HG03521 (cell line): ENCODE measurements at regions not wholly inside any gene's neighbourhood (a gene's known extent, or its start where the extent isn't known, plus 50 kb on each side); places are given as distances from the start of the nearest gene placed in this dataset.

ENCODE experiments used
- ATAC-seq: cut with Tn5 transposase; IDR thresholded peaks from one replicate; pipeline ENCODE4 v1.9.1; 2021; ENCODE audit warnings: mild to moderate bottlenecking, moderate library complexity; ENCODE audit not compliant: unreplicated experiment

DNA sequence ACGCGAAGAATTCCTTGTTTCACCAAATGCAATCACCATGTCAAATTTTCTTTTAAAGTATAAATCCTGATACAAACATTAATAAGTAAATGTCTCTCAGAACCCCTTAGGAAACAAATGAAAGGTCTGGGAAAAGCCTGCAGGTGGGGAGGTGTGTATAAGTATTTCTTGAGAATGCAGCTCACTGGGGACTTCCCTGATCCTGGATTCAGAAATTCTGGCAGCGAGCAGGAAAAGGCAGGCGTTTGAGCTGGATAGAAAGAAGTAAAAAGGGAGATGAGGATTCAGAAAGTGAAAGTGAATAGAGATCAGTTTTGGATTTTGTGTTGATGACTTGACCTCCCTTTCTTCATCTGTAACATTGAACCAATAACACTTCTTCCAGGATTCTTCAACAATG is 68.3 kb upstream of the CTSC start:
- ATAC-seq, result no peak

DNA sequence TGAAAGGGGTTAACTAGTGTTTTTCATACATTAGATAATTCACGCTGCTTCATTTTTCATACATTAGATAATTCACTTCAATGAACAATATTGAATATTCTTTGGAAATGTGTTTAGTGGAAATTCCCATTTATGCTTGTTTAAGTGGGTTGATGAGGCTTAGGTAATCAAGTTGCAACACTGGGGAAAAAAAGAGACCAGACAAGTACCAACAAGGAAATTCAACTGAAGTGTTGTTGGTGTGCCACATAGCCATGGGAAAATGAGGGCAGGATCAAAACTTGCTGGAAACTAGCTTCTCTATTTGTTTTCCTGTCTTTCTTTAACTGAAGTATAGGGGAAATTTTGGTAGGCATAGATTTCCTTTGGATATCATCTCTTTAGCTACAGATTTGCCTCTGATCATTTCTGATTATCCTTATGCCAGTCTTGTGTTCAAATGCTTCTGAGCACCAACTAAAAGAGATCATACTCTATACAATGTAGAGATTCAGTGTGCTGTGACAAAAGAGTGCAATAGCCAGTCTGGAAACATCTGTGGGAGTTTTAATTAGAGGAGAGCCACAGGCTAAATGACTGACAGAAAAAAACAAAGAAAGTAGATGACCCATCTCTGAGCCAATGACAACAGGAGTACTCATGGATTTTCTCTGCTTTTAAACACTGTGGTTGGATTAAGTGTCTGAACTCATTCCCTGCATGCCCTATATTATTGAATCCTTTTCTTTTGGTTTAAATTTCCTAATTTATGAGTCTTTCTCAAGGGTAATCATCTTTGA is 67.6 kb upstream of the CTSC start:
- no peak for ATAC-seq

DNA sequence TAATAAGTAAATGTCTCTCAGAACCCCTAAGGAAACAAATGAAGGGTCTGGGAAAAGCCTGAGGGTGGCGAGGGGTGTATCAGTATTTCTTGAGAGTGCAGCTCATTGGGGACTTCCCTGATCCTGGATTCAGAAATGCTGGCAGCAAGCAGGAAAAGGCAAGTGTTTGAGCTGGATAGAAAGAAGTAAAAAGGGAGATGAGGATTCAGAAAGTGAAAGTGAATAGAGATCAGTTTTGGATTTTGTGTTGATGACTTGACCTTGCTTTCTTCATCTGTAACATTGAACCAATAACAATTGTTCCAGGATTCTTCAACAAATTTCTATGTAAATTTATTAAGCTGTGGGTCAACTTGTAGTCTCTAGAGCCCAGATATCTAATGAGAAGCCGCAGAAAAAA is 66.9 kb upstream of the CTSC start:
- ATAC-seq, result no peak

DNA sequence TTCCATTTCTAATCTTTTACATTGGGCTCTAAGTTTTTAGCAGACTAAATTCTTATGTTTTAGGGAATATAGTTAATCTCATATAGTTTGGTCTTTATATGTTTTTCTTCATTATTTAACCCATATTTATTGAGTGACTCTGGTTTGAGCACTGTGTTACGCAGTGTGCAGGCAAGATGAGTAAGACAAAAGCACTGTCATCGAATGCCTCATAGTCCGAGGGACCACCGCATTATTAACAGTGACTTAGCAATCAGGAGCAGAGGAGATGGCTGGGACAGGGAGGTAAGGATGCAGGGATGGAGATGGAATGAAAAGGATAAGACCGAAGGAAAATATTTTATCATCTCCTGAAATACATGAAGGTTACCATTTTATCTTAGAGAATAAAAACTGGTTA is 65.2 kb upstream of the CTSC start:
- no peak for ATAC-seq

DNA sequence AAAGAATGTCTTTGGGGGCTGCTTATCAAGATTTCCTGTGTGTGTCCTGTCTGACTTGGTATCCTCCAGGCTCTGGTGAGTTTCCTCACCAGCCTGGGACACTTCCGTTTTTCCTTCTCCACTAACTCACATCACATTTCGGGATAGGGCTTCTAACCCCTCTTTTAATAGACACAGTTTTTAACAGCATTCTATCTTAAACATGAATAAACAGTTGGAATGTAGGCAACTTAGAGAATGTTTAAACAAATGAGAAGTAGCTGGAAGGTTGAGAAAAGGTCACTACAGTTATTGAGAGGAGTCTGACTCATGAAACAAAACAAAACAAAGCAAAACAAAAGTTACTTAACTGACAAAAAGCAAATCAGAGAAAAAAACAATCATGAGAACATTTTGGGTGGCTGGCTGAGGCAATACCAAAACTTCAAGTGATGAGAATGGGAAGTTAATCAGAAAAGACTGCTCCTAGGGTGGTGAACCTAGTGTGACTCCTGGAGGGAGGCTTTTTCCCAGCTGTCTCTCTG is 64.7 kb upstream of the CTSC start:
- no peak for ATAC-seq

DNA sequence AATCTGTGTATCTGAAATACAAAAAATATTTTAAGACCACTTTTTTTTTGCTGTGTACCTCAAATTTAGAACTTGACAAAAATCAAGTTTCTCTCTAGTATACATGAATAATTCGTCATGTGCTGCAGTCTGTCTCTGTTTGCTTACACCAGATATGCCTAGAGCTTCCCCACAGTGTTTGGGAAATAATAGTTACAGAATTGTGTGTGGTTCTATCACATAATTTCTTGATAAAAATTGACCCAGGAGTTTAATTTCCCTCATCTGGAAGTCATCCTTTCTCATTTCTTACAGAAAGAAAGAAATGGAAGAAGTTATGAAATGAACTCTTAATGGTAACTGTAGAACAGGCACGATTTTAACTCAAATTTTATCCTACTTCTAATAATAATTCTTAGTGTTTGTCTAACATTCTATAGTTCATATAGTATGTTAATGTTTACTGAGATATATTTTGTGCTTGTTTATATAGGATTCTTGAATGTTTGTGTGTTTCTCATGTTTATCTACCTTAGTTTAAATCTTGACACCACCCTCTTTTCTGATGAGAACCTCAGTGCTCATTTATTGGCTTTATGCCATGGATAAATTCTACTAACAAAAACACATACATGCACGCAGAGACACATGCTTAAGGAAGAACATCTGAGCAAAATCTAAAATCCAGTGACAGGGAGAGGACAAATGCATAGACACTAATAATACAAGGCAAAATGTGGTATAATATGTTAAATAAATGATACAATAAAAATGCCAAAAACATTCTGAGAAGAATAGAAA is 61.4 kb upstream of the CTSC start:
- ATAC-seq, result no peak

DNA sequence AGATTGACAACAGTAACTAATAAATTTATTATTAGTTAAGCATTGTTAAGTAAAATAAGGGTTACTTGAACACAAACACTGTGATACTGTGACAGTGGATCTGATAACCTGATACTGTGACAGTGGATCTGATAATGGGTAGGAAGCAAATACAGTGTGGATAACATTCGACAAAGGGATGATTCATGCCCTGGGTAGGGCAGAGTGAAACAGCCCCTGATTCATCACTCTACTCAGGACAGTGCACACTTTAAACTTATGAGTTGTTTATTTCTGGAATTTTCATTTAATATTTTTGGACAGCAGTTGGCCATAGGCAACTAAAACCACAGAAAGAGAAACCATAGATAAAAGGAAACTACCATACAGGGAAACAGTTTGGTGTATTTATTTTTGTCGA is 60.8 kb upstream of the CTSC start:
- ATAC-seq, result no peak

DNA sequence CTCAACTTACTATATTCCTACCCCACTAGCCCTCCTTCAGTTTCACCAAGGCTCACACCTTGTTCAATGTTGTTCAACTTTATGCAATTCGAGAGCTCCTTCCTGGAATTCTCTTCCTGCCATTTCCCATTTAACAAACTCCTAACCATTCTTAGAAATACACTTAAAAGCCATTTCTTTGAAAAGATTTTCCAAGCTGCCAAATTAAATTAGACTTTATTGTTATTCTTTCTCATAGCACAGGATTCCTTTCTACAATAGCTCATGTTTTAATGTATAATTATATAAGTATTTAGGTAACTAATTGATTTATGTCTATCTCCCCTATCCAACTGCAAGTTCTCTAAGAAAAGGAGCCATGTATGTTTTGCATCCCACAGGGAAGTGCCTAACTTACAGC is 52.7 kb upstream of the CTSC start:
- ATAC-seq, result no peak

DNA sequence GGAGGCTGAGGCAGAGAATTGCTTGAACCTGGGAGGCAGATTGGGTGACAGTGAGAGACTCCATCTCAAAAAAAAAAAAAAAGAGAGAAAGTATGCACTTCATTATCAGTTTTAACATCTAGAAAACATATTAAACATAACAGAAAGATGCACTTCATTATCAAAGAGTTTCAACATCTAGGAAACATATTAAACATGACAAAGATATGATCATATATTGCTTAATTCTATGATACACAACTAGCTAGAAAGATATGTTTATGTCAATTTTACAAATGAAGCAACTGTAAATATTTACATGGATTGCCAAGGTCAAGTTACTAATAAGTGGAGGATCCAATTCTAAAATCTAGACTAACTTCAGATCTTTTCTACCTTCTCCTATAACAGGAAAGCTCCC is 50.4 kb upstream of the CTSC start:
- no peak for ATAC-seq
